WTC11 (cell line): ENCODE measurements at regions not wholly inside any gene's neighbourhood (a gene's known extent, or its start where the extent isn't known, plus 50 kb on each side); places are given as distances from the start of the nearest gene placed in this dataset.

Source experiments
- ATAC-seq: fragments of 200-7000 bp; cut with Tn5 transposase; 2 replicates; pipeline ENCODE4 v1.10.0; 2021; ENCODE audit warnings: mild to moderate bottlenecking, moderate library complexity
- CTCF ChIA-PET: fragments of 300-600 bp; sonication (Branson Sonifier 250); formaldehyde crosslinking; loops from one replicate; lab custom pipeline; 2021; ENCODE audit warnings: antibody characterized with exemption; lab: Charles Lee
- POLR2A ChIA-PET: fragments of 350-600 bp; sonication (Branson Sonifier 250); formaldehyde crosslinking; loops from one replicate; lab custom pipeline; 2021; ENCODE audit warnings: antibody characterized with exemption; lab: Charles Lee
- DNase-seq: peaks from one replicate; pipeline ENCODE4 v3.0.0; 2021; ENCODE audit warnings: low spot score
- H3K27ac Mint-ChIP-seq: 2 replicates; pipeline ENCODE4 v1.8.0; 2021; ENCODE audit warnings: mixed read lengths
- H3K27me3 Mint-ChIP-seq: 2 replicates; pipeline ENCODE4 v1.8.0; 2021; ENCODE audit warnings: low read depth, mild to moderate bottlenecking, moderate library complexity, mixed read lengths
- H3K36me3 Mint-ChIP-seq: 2 replicates; pipeline ENCODE4 v1.8.0; 2021; ENCODE audit warnings: mixed read lengths
- H3K4me1 Mint-ChIP-seq: 2 replicates; pipeline ENCODE4 v1.8.0; 2022; ENCODE audit warnings: mixed read lengths
- H3K4me3 Mint-ChIP-seq: 2 replicates; pipeline ENCODE4 v1.8.0; 2021; ENCODE audit warnings: mild to moderate bottlenecking, moderate library complexity, mixed read lengths
- H3K9me3 Mint-ChIP-seq: 2 replicates; pipeline ENCODE4 v1.8.0; 2021; ENCODE audit warnings: mixed read lengths
- AFF4 ChIP-seq: sonication (generic); formaldehyde crosslinking; IDR thresholded peaks from 2 replicates; pipeline ENCODE4 v1.8.1; 2023; ENCODE audit warnings: mild to moderate bottlenecking, missing genetic modification reagents, borderline replicate concordance
- ARID4B ChIP-seq: sonication (generic); formaldehyde crosslinking; IDR thresholded peaks from 2 replicates; pipeline ENCODE4 v1.8.0; 2023; ENCODE audit warnings: missing genetic modification reagents, mild to moderate bottlenecking, borderline replicate concordance
- ATF2 ChIP-seq: sonication (generic); formaldehyde crosslinking; IDR thresholded peaks from 2 replicates; pipeline ENCODE4 v1.8.1; 2022; ENCODE audit warnings: low read depth, missing genetic modification reagents, borderline replicate concordance
- CREB1 ChIP-seq: sonication (generic); formaldehyde crosslinking; IDR thresholded peaks from 2 replicates; pipeline ENCODE4 v1.8.0; 2023; ENCODE audit warnings: mild to moderate bottlenecking, missing genetic modification reagents
- GABPB1 ChIP-seq: sonication (generic); formaldehyde crosslinking; IDR thresholded peaks from 2 replicates; pipeline ENCODE4 v1.8.1; 2023; ENCODE audit warnings: mild to moderate bottlenecking, missing genetic modification reagents
- JUN ChIP-seq: sonication (generic); formaldehyde crosslinking; IDR thresholded peaks from 2 replicates; pipeline ENCODE4 v1.8.0; 2023; ENCODE audit warnings: mild to moderate bottlenecking, missing genetic modification reagents
- RELA ChIP-seq: sonication (generic); formaldehyde crosslinking; IDR thresholded peaks from 2 replicates; pipeline ENCODE4 v1.8.1; 2022; ENCODE audit warnings: missing genetic modification reagents, mild to moderate bottlenecking, borderline replicate concordance
- RORB ChIP-seq: fragments of 250-450 bp; sonication (Bioruptor Pico); IDR thresholded peaks from 2 replicates; pipeline ENCODE4 v1.9.0; 2021; ENCODE audit warnings: mild to moderate bottlenecking
- SMAD4 ChIP-seq: sonication (generic); formaldehyde crosslinking; IDR thresholded peaks from 2 replicates; pipeline ENCODE4 v1.8.0; 2022; ENCODE audit warnings: mild to moderate bottlenecking, missing genetic modification reagents
- TF ChIP-seq, protein P1 (sequence below): fragments of 250-450 bp; sonication (Bioruptor Pico); IDR thresholded peaks from 2 replicates; pipeline ENCODE4 v1.9.0; 2021; ENCODE audit warnings: mild to moderate bottlenecking
- TF ChIP-seq, protein P2 (sequence below): sonication (generic); formaldehyde crosslinking; IDR thresholded peaks from 2 replicates; pipeline ENCODE4 v1.8.1; 2022; ENCODE audit warnings: missing genetic modification reagents, borderline replicate concordance

DNA sequence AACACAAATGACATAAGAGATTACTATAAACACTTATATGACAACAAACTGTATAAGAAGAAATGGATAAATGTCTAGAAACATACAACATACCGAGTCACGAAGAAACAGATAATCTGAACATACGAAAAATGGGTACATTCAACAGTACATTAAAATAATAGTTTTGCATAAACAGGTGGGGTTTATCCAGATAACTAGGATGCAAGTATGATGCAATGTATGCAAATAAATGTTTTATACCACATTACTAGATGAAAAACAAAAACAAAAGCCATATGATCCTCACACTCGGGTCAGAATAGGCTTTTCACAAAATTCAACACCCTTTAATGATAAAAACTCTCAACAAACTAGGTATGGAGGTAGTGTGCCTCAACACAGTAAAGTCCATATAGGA, 1585.7 kb downstream of the BRINP3 start (continued):
- no peak for TF ChIP-seq AFF4

GRCh38 chr1:188895611-188896010, 1582.1 kb downstream of the BRINP3 start:
- CTCF ChIA-PET = no interaction called here
- no peak for ATAC-seq
- no peaks in the 10 kb centered on the region for H3K27me3 Mint-ChIP-seq
- TF ChIP-seq RORB (CRISPR knock-in tag) (no peak), RELA (CRISPR knock-in tag) (no peak), CREB1 (CRISPR knock-in tag) (no peak)
- no peak overlapping the region for H3K4me3 Mint-ChIP-seq
- no peaks in the 10 kb centered on the region; the same call in 1 of the 2 replicates for H3K36me3 Mint-ChIP-seq
- H3K4me1 Mint-ChIP-seq = no peaks in the 10 kb centered on the region
- peaks cover 25% of the 10 kb centered on the region for H3K9me3 Mint-ChIP-seq
- POLR2A ChIA-PET = no interaction called here
- DNase-seq = no peak
- no peak overlapping the region for H3K27ac Mint-ChIP-seq

GRCh38 chr1:188903241-188903640, 1574.4 kb downstream of the BRINP3 start:
- Mint-ChIP-seq H3K4me3 (no peak overlapping the region), H3K4me1 (peaks cover 8% of the 10 kb centered on the region), H3K27ac (no peak overlapping the region), H3K9me3 (peaks cover 8% of the 10 kb centered on the region), H3K27me3 (no peaks in the 10 kb centered on the region), H3K36me3 (no peaks in the 10 kb centered on the region)
- ChIA-PET CTCF (no interaction called here), POLR2A (no interaction called here)
- DNase-seq (no peak), ATAC-seq (no peak)
- no peak for TF ChIP-seq GABPB1
- TF ChIP-seq CREB1 (CRISPR knock-in tag) = no peak
- no peak for TF ChIP-seq ARID4B (CRISPR knock-in tag)
- TF ChIP-seq ATF2 (CRISPR knock-in tag) = no peak
- TF ChIP-seq SMAD4 (CRISPR knock-in tag) = no peak
- TF ChIP-seq, protein P1, sequence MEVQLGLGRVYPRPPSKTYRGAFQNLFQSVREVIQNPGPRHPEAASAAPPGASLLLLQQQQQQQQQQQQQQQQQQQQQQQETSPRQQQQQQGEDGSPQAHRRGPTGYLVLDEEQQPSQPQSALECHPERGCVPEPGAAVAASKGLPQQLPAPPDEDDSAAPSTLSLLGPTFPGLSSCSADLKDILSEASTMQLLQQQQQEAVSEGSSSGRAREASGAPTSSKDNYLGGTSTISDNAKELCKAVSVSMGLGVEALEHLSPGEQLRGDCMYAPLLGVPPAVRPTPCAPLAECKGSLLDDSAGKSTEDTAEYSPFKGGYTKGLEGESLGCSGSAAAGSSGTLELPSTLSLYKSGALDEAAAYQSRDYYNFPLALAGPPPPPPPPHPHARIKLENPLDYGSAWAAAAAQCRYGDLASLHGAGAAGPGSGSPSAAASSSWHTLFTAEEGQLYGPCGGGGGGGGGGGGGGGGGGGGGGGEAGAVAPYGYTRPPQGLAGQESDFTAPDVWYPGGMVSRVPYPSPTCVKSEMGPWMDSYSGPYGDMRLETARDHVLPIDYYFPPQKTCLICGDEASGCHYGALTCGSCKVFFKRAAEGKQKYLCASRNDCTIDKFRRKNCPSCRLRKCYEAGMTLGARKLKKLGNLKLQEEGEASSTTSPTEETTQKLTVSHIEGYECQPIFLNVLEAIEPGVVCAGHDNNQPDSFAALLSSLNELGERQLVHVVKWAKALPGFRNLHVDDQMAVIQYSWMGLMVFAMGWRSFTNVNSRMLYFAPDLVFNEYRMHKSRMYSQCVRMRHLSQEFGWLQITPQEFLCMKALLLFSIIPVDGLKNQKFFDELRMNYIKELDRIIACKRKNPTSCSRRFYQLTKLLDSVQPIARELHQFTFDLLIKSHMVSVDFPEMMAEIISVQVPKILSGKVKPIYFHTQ = no peak
- TF ChIP-seq JUN = no peak
- TF ChIP-seq, protein P2, sequence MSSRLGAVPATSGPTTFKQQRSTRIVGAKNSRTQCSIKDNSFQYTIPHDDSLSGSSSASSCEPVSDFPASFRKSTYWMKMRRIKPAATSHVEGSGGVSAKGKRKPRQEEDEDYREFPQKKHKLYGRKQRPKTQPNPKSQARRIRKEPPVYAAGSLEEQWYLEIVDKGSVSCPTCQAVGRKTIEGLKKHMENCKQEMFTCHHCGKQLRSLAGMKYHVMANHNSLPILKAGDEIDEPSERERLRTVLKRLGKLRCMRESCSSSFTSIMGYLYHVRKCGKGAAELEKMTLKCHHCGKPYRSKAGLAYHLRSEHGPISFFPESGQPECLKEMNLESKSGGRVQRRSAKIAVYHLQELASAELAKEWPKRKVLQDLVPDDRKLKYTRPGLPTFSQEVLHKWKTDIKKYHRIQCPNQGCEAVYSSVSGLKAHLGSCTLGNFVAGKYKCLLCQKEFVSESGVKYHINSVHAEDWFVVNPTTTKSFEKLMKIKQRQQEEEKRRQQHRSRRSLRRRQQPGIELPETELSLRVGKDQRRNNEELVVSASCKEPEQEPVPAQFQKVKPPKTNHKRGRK (CRISPR knock-in tag) = no peak
